ENCODE measurements at regions not wholly inside any gene's neighbourhood (a gene's known extent, or its start where the extent isn't known, plus 50 kb on each side); places are given as distances from the start of the nearest gene placed in this dataset.

DNA sequence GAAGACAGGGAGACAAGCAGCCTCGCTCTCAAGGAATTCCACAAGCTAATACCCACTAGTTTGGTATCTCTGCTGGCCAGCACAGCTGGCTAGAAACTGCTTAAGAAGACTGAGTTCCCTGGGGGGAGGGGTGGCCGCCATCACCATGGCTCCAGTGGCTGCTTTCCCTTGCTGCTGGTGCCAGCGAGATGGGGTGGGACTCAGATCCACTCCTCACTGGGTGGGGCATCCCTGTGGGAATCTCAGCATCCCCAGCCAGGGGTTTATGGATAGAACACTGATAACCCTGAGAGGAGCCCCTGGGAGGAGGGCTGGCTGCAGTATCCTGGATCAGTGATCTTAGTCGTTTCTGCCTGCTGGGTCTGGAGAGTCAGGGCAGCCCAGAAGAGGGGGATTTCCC, 170.6 kb upstream of the MDGA2 start:
- TF ChIP-seq, protein P1, sequence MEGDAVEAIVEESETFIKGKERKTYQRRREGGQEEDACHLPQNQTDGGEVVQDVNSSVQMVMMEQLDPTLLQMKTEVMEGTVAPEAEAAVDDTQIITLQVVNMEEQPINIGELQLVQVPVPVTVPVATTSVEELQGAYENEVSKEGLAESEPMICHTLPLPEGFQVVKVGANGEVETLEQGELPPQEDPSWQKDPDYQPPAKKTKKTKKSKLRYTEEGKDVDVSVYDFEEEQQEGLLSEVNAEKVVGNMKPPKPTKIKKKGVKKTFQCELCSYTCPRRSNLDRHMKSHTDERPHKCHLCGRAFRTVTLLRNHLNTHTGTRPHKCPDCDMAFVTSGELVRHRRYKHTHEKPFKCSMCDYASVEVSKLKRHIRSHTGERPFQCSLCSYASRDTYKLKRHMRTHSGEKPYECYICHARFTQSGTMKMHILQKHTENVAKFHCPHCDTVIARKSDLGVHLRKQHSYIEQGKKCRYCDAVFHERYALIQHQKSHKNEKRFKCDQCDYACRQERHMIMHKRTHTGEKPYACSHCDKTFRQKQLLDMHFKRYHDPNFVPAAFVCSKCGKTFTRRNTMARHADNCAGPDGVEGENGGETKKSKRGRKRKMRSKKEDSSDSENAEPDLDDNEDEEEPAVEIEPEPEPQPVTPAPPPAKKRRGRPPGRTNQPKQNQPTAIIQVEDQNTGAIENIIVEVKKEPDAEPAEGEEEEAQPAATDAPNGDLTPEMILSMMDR (conservative IDR thresholded peaks at IDR 0.05): no peak
- H2AFZ ChIP-seq (ENCODE audit: low read length): no peak overlapping the region

More for the DNA sequence above, 170.6 kb upstream of the MDGA2 start:
- no peak overlapping the region for H3K56ac ChIP-seq (ENCODE audit: insufficient read length, low read depth, low read length)
- no peaks in the 10 kb centered on the region for H3K79me1 ChIP-seq (ENCODE audit: insufficient read depth, low read depth, low read length, poor library complexity, severe bottlenecking)
- no CpG with 5 or more reads among the region's 4 CpGs for WGBS (ENCODE audit: extremely low coverage, insufficient read length, low lambda C conversion rate)
- no peaks in the 10 kb centered on the region for H4K20me1 ChIP-seq (ENCODE audit: control insufficient read depth, insufficient read depth, insufficient read length)
- no peak overlapping the region for H3K23ac ChIP-seq (ENCODE audit: insufficient read length, low read depth, low read length)
- no peak for DNase-seq
- H3K9ac ChIP-seq (ENCODE audit: extremely low read depth, insufficient read length, low read length): no peak overlapping the region
- H3K4me2 ChIP-seq (ENCODE audit: insufficient read depth, insufficient read length, low read length): no peak overlapping the region
- no peaks in the 10 kb centered on the region; a peak in 1 of 7 replicates for H3K36me3 Mint-ChIP-seq (ENCODE audit: insufficient read depth in 1 of 3, low read depth in 3 of 3)
- no peak overlapping the region for H3T11ph ChIP-seq (ENCODE audit: low read length)
- H2BK12ac ChIP-seq (ENCODE audit: insufficient read length, low read depth, low read length): no peak overlapping the region
- H2AK5ac ChIP-seq (ENCODE audit: insufficient read length, low read length): no peak overlapping the region
- no peak overlapping the region for H2BK5ac ChIP-seq (ENCODE audit: insufficient read length, low read length)
- H4K5ac ChIP-seq (ENCODE audit: insufficient read length, low read depth, low read length): no peak overlapping the region
- H3K79me2 ChIP-seq (ENCODE audit: insufficient read depth, low read length): no peaks in the 10 kb centered on the region
- H2BK15ac ChIP-seq (ENCODE audit: low read depth, low read length): no peak overlapping the region
- H3K27ac ChIP-seq (ENCODE audit: insufficient read length, low read depth, low read length): no peak overlapping the region
- no peak overlapping the region for H3K18ac ChIP-seq (ENCODE audit: insufficient read length, low read depth, low read length)
- no peak overlapping the region for H3K4me3 Mint-ChIP-seq
- no peaks in the 10 kb centered on the region for H3K27me3 Mint-ChIP-seq (ENCODE audit: low read depth)
- H3K4me1 ChIP-seq (ENCODE audit: insufficient read depth, low read length): no peaks in the 10 kb centered on the region
- peaks cover 0 to 2% of the 10 kb centered on the region in 2 experiments; a peak in 1 of 4 replicates for H3K4me1 Mint-ChIP-seq
- no peak overlapping the region for H3K27ac Mint-ChIP-seq
- H3K9me3 ChIP-seq (ENCODE audit: control insufficient read depth, low read depth, low read length): no peaks in the 10 kb centered on the region
- H3K4ac ChIP-seq (ENCODE audit: low read depth, low read length): no peak overlapping the region
- no peak overlapping the region for H4K8ac ChIP-seq (replicated peaks; ENCODE audit: insufficient read length, low read depth, low read length)
- H3K27me3 ChIP-seq (ENCODE audit: insufficient read depth, low read length): no peaks in the 10 kb centered on the region
- no peaks in the 10 kb centered on the region; a peak in 1 of 5 replicates for H3K9me3 Mint-ChIP-seq
- H4K91ac ChIP-seq (ENCODE audit: insufficient read length, low read depth, low read length): no peak overlapping the region
- no peak overlapping the region for H2BK20ac ChIP-seq (ENCODE audit: low read depth, low read length, poor library complexity, severe bottlenecking)
- no peaks in the 10 kb centered on the region for H3K23me2 ChIP-seq (ENCODE audit: insufficient read length, low read depth, low read length, poor library complexity, severe bottlenecking)
- no peak overlapping the region for H3K14ac ChIP-seq (ENCODE audit: insufficient read depth, low read length)
- no peak overlapping the region for H2BK120ac ChIP-seq (ENCODE audit: low read depth, low read length, poor library complexity, severe bottlenecking)

All from H9 (cell line).